NB4 (cell line): ENCODE measurements at regions not wholly inside any gene's neighbourhood (a gene's known extent, or its start where the extent isn't known, plus 50 kb on each side); places are given as distances from the start of the nearest gene placed in this dataset.

Source experiments
- DNase-seq: peaks from one replicate; pipeline ENCODE4 v3.0.0; 2010; ENCODE audit warnings: low read depth
- H3K4me3 ChIP-seq: one replicate; pipeline ENCODE4 v1.5.1; 2011; ENCODE audit warnings: mild to moderate bottlenecking, low read depth, low read length, moderate library complexity
- CTCF ChIP-seq: IDR thresholded peaks from one replicate; pipeline ENCODE4 v1.5.1; 2012; ENCODE audit warnings: low read depth, low read length
- MAX ChIP-seq: IDR thresholded peaks from 2 replicates; pipeline ENCODE4 v1.6.1; 2011; ENCODE audit warnings: low read depth, low read length
- MYC ChIP-seq: IDR thresholded peaks from 2 replicates; pipeline ENCODE4 v1.6.1; 2011; ENCODE audit warnings: low read depth, low read length
- POLR2A ChIP-seq: IDR thresholded peaks from 2 replicates; pipeline ENCODE4 v1.6.1; 2011; ENCODE audit warnings: mild to moderate bottlenecking; ENCODE audit not compliant: insufficient read length; ENCODE audit errors: extremely low read depth

GRCh38 chr14:95425369-95426115, 90.9 kb downstream of the SYNE3 start:
- no peak for DNase-seq
- TF ChIP-seq POLR2A = no peak
- TF ChIP-seq MAX = no peak
- no peak for TF ChIP-seq MYC
- no peak for TF ChIP-seq CTCF
- H3K4me3 ChIP-seq = no peak overlapping the region

- TF ChIP-seq MYC (no peak), POLR2A (no peak), CTCF (no peak), MAX (no peak)
- DNase-seq = no peak
- H3K4me3 ChIP-seq = no peak overlapping the region
Measured at GRCh38 chr14:95424529-95424928, 91.9 kb downstream of the SYNE3 start.

- H3K4me3 ChIP-seq = no peak overlapping the region
- no peak for TF ChIP-seq MAX
- no peak for TF ChIP-seq CTCF
- TF ChIP-seq POLR2A = no peak
- no peak for TF ChIP-seq MYC
- DNase-seq = no peak
Measured at GRCh38 chr14:95421741-95422140, 94.7 kb downstream of the SYNE3 start.

- no peak for DNase-seq
- no peak overlapping the region for H3K4me3 ChIP-seq
- TF ChIP-seq CTCF (no peak), MAX (no peak), MYC (no peak), POLR2A (no peak)
Measured at GRCh38 chr14:95420060-95420459, 96.4 kb downstream of the SYNE3 start.

GRCh38 chr14:95419569-95419968, 96.9 kb downstream of the SYNE3 start:
- no peak overlapping the region for H3K4me3 ChIP-seq
- DNase-seq = no peak
- TF ChIP-seq MYC (no peak), CTCF (no peak), MAX (no peak), POLR2A (no peak)

GRCh38 chr14:95418858-95419257, 97.6 kb downstream of the SYNE3 start:
- DNase-seq = no peak
- TF ChIP-seq POLR2A (no peak), MYC (no peak), MAX (no peak), CTCF (no peak)
- no peak overlapping the region for H3K4me3 ChIP-seq
